Neural cell (in vitro differentiated cells): ENCODE measurements at regions not wholly inside any gene's neighbourhood (a gene's known extent, or its start where the extent isn't known, plus 50 kb on each side); places are given as distances from the start of the nearest gene placed in this dataset.

ENCODE experiments used
- EP300 ChIP-seq: fragments of 450-650 bp; conservative IDR thresholded peaks from 2 replicates; pipeline ENCODE4 v1.6.1; 2014; ENCODE audit warnings: antibody characterized with exemption, mild to moderate bottlenecking, moderate library complexity; ENCODE audit not compliant: poor library complexity, severe bottlenecking
- MXI1 ChIP-seq: fragments of 450-650 bp; conservative IDR thresholded peaks from 2 replicates; pipeline ENCODE4 v1.6.1; 2014; ENCODE audit warnings: antibody characterized with exemption, mild to moderate bottlenecking; ENCODE audit not compliant: poor library complexity, severe bottlenecking
- POLR2AphosphoS5 ChIP-seq: IDR thresholded peaks from 2 replicates; pipeline ENCODE4 v1.6.1; 2012
- RAD21 ChIP-seq: fragments of 450-650 bp; conservative IDR thresholded peaks from 2 replicates; pipeline ENCODE4 v1.6.1; 2014; ENCODE audit warnings: antibody characterized with exemption, mild to moderate bottlenecking, moderate library complexity
- REST ChIP-seq: IDR thresholded peaks from 2 replicates; pipeline ENCODE4 v1.6.1; 2012; ENCODE audit warnings: borderline replicate concordance
- SMC3 ChIP-seq: fragments of 450-650 bp; conservative IDR thresholded peaks from 2 replicates; pipeline ENCODE4 v1.6.1; 2014; ENCODE audit warnings: antibody characterized with exemption, mild to moderate bottlenecking, moderate library complexity; ENCODE audit not compliant: poor library complexity
- TAF1 ChIP-seq: IDR thresholded peaks from 2 replicates; pipeline ENCODE4 v1.6.1; 2012; ENCODE audit warnings: low read depth
- TF ChIP-seq, protein P1 (sequence below): fragments of 450-650 bp; IDR thresholded peaks from 2 replicates; pipeline ENCODE4 v1.5.1; 2014; ENCODE audit warnings: antibody characterized with exemption, mild to moderate bottlenecking, moderate library complexity; ENCODE audit not compliant: poor library complexity, severe bottlenecking

- TF ChIP-seq, protein P1, sequence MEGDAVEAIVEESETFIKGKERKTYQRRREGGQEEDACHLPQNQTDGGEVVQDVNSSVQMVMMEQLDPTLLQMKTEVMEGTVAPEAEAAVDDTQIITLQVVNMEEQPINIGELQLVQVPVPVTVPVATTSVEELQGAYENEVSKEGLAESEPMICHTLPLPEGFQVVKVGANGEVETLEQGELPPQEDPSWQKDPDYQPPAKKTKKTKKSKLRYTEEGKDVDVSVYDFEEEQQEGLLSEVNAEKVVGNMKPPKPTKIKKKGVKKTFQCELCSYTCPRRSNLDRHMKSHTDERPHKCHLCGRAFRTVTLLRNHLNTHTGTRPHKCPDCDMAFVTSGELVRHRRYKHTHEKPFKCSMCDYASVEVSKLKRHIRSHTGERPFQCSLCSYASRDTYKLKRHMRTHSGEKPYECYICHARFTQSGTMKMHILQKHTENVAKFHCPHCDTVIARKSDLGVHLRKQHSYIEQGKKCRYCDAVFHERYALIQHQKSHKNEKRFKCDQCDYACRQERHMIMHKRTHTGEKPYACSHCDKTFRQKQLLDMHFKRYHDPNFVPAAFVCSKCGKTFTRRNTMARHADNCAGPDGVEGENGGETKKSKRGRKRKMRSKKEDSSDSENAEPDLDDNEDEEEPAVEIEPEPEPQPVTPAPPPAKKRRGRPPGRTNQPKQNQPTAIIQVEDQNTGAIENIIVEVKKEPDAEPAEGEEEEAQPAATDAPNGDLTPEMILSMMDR = no peak
- TF ChIP-seq TAF1 (no peak), EP300 (no peak), RAD21 (no peak), REST (no peak), SMC3 (no peak), POLR2AphosphoS5 (no peak), MXI1 (no peak)
Observed at GRCh38 chr2:12048550-12048949, 302.1 kb downstream of the LPIN1 start.
